ENCODE measurements at regions not wholly inside any gene's neighbourhood (a gene's known extent, or its start where the extent isn't known, plus 50 kb on each side); places are given as distances from the start of the nearest gene placed in this dataset.

DNA sequence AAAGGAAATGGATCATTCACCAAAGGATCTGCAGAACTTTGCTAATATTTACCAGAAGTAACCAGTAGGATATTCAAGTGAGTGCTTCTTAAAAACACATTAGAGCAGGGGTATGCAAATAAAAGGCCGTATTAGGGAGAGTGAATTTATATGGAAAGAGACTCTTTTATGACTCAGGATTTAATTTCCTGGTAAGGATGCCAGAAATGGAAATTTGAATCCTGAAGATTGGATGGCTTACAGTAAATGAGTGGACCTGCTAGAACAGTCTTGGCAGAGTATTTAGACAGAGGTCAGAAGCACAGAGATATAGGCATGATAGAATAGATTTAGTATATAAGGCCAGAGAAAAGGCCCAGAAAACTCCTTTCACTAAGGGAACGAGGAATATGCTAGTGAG, 201.6 kb downstream of the SLITRK5 start:
- H3K4me3 Mint-ChIP-seq: no peak overlapping the region

DNA sequence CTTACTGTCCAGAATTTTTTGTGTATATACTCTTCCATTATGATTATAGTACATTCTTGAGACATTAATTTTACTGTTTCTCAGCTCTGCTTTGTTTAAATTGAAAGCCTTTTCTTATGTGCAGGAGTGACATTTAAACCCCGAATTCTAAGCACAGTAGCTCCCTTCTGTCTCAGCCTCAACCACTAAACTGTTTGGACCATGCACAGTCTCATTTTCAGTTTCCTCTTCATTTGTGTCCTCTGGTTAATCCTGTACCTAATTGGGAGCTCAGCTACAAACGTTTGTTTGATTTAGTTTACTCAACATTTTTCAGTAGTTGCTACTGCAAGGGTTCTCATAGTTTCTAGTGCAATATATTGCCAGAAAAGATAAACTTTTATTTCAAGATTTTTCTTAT, 206.3 kb downstream of the SLITRK5 start:
- Mint-ChIP-seq H3K4me3 (no peak overlapping the region), H3K27me3 (no peaks in the 10 kb centered on the region), H3K9me3 (no peaks in the 10 kb centered on the region), H3K27ac (no peak overlapping the region), H3K36me3 (no peaks in the 10 kb centered on the region), H3K4me1 (ENCODE audit: unreplicated experiment) (no peaks in the 10 kb centered on the region)
- TF ChIP-seq, protein P1, sequence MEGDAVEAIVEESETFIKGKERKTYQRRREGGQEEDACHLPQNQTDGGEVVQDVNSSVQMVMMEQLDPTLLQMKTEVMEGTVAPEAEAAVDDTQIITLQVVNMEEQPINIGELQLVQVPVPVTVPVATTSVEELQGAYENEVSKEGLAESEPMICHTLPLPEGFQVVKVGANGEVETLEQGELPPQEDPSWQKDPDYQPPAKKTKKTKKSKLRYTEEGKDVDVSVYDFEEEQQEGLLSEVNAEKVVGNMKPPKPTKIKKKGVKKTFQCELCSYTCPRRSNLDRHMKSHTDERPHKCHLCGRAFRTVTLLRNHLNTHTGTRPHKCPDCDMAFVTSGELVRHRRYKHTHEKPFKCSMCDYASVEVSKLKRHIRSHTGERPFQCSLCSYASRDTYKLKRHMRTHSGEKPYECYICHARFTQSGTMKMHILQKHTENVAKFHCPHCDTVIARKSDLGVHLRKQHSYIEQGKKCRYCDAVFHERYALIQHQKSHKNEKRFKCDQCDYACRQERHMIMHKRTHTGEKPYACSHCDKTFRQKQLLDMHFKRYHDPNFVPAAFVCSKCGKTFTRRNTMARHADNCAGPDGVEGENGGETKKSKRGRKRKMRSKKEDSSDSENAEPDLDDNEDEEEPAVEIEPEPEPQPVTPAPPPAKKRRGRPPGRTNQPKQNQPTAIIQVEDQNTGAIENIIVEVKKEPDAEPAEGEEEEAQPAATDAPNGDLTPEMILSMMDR (conservative IDR thresholded peaks at IDR 0.05): no peak
- no peak for DNase-seq (ENCODE audit: extremely low spot score, unreplicated experiment)

More for the DNA sequence above, 201.6 kb downstream of the SLITRK5 start:
- H3K36me3 Mint-ChIP-seq: no peaks in the 10 kb centered on the region
- no peaks in the 10 kb centered on the region for H3K4me1 Mint-ChIP-seq (ENCODE audit: unreplicated experiment)
- TF ChIP-seq, protein P1 (conservative IDR thresholded peaks at IDR 0.05): no peak
- DNase-seq (ENCODE audit: extremely low spot score, unreplicated experiment): no peak
- H3K27me3 Mint-ChIP-seq: no peaks in the 10 kb centered on the region
- no peak overlapping the region for H3K27ac Mint-ChIP-seq
- no peaks in the 10 kb centered on the region for H3K9me3 Mint-ChIP-seq

DNA sequence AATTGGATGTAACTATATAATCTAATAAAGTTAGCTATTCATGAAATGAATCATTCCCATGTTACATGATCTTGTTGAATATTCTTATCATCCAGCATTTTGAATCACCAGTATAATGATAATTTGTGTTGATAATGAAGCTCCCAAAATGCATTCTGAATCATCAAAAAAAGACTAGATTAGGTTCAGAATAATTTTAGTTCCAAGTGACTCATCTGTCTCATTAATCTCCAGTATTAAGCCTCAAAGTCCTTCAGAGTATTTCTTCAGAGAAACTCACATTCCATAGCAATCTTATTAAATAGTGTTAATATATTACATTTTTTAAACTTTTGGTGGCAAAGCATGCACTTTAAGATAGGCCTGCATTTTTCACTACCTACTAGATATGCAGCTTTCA, 207.5 kb downstream of the SLITRK5 start:
- Mint-ChIP-seq H3K9me3 (no peaks in the 10 kb centered on the region), H3K4me3 (no peak overlapping the region), H3K4me1 (ENCODE audit: unreplicated experiment) (no peaks in the 10 kb centered on the region), H3K27me3 (no peaks in the 10 kb centered on the region), H3K36me3 (no peaks in the 10 kb centered on the region), H3K27ac (no peak overlapping the region)
- no peak for DNase-seq (ENCODE audit: extremely low spot score, unreplicated experiment)
- TF ChIP-seq, protein P1 (conservative IDR thresholded peaks at IDR 0.05): no peak

DNA sequence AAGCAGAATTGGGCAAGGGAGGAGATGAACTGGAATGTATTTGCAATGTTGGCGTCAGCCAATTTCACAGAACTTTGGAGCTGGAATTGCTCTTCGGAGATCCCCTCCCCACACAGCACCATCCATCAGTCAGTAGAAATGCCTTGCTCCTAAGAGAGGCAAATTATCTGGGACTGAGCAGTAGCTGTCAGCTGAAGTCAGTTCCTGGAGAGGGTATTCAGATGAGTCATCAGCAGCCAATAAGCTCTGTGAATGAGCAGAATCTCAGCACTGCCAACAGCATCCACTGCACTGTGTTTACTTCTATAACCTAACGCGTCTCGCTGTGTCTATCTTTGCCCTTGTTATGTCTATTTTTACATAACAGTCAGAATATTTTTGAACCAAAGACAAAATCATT, 213.7 kb downstream of the SLITRK5 start:
- no peaks in the 10 kb centered on the region for H3K4me1 Mint-ChIP-seq (ENCODE audit: unreplicated experiment)
- no peak overlapping the region for H3K4me3 Mint-ChIP-seq

DNA sequence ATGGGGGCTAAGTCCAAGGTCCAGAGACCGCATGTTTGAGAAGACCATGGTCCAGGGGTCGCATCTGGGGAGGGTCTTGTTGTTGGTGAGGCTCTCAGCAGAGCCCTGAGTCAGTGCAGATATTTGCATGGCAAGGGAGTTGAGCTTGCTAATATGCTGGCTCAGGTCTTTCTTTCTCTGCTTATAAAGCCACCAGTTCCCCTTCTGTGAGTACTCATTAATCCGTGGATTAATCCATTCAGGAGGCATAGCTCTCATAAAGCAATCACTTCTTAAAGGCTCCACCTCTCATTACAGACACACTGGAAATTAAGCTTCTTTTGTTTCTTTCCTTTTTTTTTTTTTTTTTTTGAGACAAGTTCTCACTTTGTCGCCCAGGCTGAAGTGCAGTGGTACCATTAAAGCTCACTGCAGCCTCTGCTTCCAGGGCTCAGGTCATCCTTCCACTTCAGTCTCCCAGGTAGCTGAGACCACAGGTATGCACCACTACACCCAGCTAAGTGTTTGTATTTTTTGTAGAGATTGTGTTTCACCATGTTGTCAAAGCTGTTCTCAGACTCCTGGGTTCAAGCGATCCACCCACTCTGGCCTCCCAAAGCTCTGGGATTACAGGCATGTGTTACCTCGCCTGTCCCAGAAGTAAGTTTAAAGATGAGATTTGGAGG, 216.4 kb downstream of the SLITRK5 start:
- Mint-ChIP-seq H3K36me3 (no peaks in the 10 kb centered on the region), H3K27me3 (no peaks in the 10 kb centered on the region), H3K9me3 (no peaks in the 10 kb centered on the region), H3K4me3 (no peak overlapping the region), H3K27ac (no peak overlapping the region), H3K4me1 (ENCODE audit: unreplicated experiment) (no peaks in the 10 kb centered on the region)
- DNase-seq (ENCODE audit: extremely low spot score, unreplicated experiment): no peak
- TF ChIP-seq, protein P1 (conservative IDR thresholded peaks at IDR 0.05): no peak

More for the DNA sequence above, 213.7 kb downstream of the SLITRK5 start:
- Mint-ChIP-seq H3K9me3 (no peaks in the 10 kb centered on the region), H3K27ac (no peak overlapping the region), H3K36me3 (no peaks in the 10 kb centered on the region), H3K27me3 (no peaks in the 10 kb centered on the region)
- DNase-seq (ENCODE audit: extremely low spot score, unreplicated experiment): no peak
- TF ChIP-seq, protein P1 (conservative IDR thresholded peaks at IDR 0.05): no peak

Data from type B pancreatic cell (in vitro differentiated cells).